Suprapubic skin (tissue), 4 donors: ENCODE measurements at regions not wholly inside any gene's neighbourhood (a gene's known extent, or its start where the extent isn't known, plus 50 kb on each side); places are given as distances from the start of the nearest gene placed in this dataset.

Experiments
- POLR2A ChIP-seq, 2 donors: fragments of 450-650 bp; IDR thresholded peaks; one replicate each; pipeline ENCODE4 v1.6.1; 2017; ENCODE audit warnings: antibody characterized with exemption in 2 of 2, mild to moderate bottlenecking in 2 of 2, moderate library complexity in 2 of 2
- POLR2AphosphoS5 ChIP-seq, 3 donors: sonication (generic); formaldehyde crosslinking; IDR thresholded peaks; one replicate each; pipeline ENCODE4 v1.6.1; 2017; ENCODE audit warnings: antibody characterized with exemption in 3 of 3
- TF ChIP-seq, protein P1 (sequence below), 2 donors: fragments of 200-600 bp in 1 of 2; fragments of 450-650 bp in 1 of 2; sonication (generic) in 1 of 2; IDR thresholded peaks; one replicate each; pipeline ENCODE4 v1.5.1; 2016 to 2019; ENCODE audit warnings: antibody characterized with exemption in 2 of 2, mild to moderate bottlenecking in 1 of 2, moderate library complexity in 1 of 2

DNA sequence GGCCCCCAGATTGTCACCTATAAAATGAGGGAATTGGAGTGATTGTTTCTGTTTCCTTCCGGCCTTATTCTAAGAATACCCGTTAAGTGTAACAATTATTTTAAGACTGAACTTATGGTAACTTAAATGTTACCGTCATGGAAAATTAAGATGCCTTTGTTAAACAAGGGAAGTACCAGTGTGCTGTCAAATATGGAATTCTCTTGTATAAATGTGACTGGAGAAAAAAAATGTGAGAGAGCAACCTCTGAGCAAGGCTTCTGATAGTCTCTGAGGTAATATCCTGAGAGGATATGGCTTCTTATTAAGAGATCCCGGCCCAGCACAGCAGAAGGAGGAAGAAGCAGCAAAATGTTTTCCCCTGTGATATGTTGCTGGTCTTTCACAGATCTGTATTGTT, 480.7 kb upstream of the ADAMTS9 start:
- TF ChIP-seq, protein P1, sequence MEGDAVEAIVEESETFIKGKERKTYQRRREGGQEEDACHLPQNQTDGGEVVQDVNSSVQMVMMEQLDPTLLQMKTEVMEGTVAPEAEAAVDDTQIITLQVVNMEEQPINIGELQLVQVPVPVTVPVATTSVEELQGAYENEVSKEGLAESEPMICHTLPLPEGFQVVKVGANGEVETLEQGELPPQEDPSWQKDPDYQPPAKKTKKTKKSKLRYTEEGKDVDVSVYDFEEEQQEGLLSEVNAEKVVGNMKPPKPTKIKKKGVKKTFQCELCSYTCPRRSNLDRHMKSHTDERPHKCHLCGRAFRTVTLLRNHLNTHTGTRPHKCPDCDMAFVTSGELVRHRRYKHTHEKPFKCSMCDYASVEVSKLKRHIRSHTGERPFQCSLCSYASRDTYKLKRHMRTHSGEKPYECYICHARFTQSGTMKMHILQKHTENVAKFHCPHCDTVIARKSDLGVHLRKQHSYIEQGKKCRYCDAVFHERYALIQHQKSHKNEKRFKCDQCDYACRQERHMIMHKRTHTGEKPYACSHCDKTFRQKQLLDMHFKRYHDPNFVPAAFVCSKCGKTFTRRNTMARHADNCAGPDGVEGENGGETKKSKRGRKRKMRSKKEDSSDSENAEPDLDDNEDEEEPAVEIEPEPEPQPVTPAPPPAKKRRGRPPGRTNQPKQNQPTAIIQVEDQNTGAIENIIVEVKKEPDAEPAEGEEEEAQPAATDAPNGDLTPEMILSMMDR (IDR thresholded peaks at IDR 0.05), result no peak
- TF ChIP-seq POLR2A (IDR thresholded peaks at IDR 0.05) (no peak), POLR2AphosphoS5 (IDR thresholded peaks at IDR 0.05) (no peak)
